Thoracic aorta (tissue), 2 donors: ENCODE measurements at regions not wholly inside any gene's neighbourhood (a gene's known extent, or its start where the extent isn't known, plus 50 kb on each side); places are given as distances from the start of the nearest gene placed in this dataset.

Source experiments
- ATAC-seq: fragments of 150-250 bp; one replicate; pipeline ENCODE4 v1.8.0; 2017; ENCODE audit warnings: low read depth; ENCODE audit not compliant: insufficient number of reproducible peaks, low FRiP score
- DNase-seq: peaks from one replicate; pipeline ENCODE4 v3.0.0-alpha.2; 2020; ENCODE audit warnings: low spot score
- H3K27ac ChIP-seq, 2 donors: fragments of 200-600 bp; sonication (generic); 1 replicate in 1 of 2; 2 replicates in 1 of 2; pipeline ENCODE4 v1.5.1; 2016; ENCODE audit warnings: mild to moderate bottlenecking in 2 of 2, moderate library complexity in 2 of 2
- H3K27me3 ChIP-seq: fragments of 200-600 bp; sonication (generic); replicated peaks from 2 replicates; pipeline ENCODE4 v1.6.0; 2016; ENCODE audit warnings: mild to moderate bottlenecking; ENCODE audit not compliant: insufficient read depth
- H3K36me3 ChIP-seq: fragments of 200-600 bp; sonication (generic); one replicate; pipeline ENCODE4 v1.5.1; 2016
- H3K4me1 ChIP-seq, 2 donors: fragments of 200-600 bp; sonication (generic); 1 replicate in 1 of 2; 2 replicates in 1 of 2; pipeline versions ENCODE4 v1.5.1 to v1.6.0; 2016; ENCODE audit warnings: low read depth in 2 of 2, mild to moderate bottlenecking in 1 of 2; ENCODE audit not compliant: control insufficient read depth in 1 of 2
- H3K4me3 ChIP-seq: fragments of 200-600 bp; sonication (generic); 2 replicates; pipeline ENCODE4 v1.5.1; 2016; ENCODE audit warnings: mild to moderate bottlenecking
- H3K9me3 ChIP-seq: fragments of 200-600 bp; sonication (generic); 2 replicates; pipeline ENCODE4 v1.5.1; 2016
- TF ChIP-seq, protein P1 (sequence below): fragments of 200-600 bp; sonication (generic); IDR thresholded peaks from one replicate; pipeline ENCODE4 v1.5.1; 2019; ENCODE audit warnings: antibody characterized with exemption

DNA sequence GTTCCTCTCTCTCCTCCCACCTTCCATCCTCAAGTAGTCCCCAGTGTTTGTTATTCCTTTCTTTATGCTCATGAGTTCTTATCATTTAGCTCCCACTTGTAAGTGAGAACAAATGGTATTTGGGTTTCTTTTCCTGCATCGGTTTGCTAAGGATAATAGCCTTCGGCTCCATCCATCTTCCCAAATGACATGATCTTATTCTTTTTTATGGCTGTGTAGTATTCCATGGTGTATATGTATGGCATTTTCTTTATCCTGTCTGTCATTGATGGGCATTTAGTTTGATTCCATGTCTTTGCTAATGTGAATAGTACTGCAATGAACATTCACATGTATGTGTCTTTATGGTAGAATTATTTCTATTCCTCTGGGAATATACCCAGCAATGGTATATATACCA is 62.4 kb upstream of the CFAP161 start:
- H3K4me1 ChIP-seq: peaks cover 7 to 10% of the 10 kb centered on the region in 2 donors
- no peaks in the 10 kb centered on the region for H3K9me3 ChIP-seq
- H3K36me3 ChIP-seq: no peaks in the 10 kb centered on the region
- DNase-seq (no peak), ATAC-seq (no peak)
- TF ChIP-seq, protein P1, sequence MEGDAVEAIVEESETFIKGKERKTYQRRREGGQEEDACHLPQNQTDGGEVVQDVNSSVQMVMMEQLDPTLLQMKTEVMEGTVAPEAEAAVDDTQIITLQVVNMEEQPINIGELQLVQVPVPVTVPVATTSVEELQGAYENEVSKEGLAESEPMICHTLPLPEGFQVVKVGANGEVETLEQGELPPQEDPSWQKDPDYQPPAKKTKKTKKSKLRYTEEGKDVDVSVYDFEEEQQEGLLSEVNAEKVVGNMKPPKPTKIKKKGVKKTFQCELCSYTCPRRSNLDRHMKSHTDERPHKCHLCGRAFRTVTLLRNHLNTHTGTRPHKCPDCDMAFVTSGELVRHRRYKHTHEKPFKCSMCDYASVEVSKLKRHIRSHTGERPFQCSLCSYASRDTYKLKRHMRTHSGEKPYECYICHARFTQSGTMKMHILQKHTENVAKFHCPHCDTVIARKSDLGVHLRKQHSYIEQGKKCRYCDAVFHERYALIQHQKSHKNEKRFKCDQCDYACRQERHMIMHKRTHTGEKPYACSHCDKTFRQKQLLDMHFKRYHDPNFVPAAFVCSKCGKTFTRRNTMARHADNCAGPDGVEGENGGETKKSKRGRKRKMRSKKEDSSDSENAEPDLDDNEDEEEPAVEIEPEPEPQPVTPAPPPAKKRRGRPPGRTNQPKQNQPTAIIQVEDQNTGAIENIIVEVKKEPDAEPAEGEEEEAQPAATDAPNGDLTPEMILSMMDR: no peak
- H3K27ac ChIP-seq: no peak overlapping the region
- H3K27me3 ChIP-seq: no peaks in the 10 kb centered on the region
- no peak overlapping the region for H3K4me3 ChIP-seq

DNA sequence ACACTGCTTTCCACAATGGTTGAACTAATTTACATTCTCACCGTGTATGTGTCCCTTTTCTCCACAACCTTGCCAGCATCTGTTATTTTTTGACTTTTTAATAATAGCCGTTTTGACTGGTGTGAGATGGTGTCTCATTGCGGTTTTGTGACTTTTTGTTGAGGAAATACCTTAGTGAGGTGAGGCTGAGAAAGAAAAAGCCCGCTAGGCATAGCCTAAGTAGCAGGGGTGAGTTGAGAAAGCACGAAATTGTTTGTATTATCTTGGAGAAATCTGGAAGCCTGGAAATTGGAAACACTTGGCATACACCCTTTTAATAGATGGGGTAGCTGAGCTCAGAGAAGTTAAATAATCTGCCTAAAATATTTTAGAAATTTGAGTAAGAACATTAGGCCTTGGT is 61.5 kb upstream of the CFAP161 start:
- Histone ChIP-seq H3K4me3 (no peak overlapping the region), H3K36me3 (no peaks in the 10 kb centered on the region), H3K27ac (no peak overlapping the region), H3K9me3 (no peaks in the 10 kb centered on the region), H3K27me3 (no peaks in the 10 kb centered on the region), H3K4me1 (peaks cover 7 to 10% of the 10 kb centered on the region in 2 donors)
- TF ChIP-seq, protein P1: no peak
- no peak for ATAC-seq
- no peak for DNase-seq

DNA sequence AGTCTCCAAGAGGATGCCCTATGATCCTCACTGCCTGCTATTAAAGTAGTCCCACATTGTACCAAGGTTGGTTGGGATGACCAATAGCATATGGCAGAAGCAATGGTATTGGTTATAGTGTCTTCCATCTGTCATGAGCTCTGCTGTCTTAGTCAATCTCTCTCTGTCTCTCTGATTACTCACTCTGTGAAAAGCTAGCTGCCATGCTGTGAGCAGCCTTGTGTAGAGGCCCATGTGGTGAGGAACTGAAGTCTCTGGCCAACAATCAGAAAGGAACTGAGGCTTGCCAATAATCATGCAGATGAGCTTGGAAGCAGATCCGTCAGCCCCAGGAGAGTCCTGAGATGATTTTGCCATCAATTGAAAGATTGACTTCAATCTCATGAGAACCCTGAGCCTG is 60.3 kb upstream of the CFAP161 start:
- Histone ChIP-seq H3K36me3 (no peaks in the 10 kb centered on the region), H3K27me3 (no peaks in the 10 kb centered on the region), H3K4me1 (peaks cover 7 to 10% of the 10 kb centered on the region in 2 donors), H3K4me3 (no peak overlapping the region), H3K27ac (no peak overlapping the region), H3K9me3 (no peaks in the 10 kb centered on the region)
- TF ChIP-seq, protein P1: no peak
- ATAC-seq (no peak), DNase-seq (no peak)

DNA sequence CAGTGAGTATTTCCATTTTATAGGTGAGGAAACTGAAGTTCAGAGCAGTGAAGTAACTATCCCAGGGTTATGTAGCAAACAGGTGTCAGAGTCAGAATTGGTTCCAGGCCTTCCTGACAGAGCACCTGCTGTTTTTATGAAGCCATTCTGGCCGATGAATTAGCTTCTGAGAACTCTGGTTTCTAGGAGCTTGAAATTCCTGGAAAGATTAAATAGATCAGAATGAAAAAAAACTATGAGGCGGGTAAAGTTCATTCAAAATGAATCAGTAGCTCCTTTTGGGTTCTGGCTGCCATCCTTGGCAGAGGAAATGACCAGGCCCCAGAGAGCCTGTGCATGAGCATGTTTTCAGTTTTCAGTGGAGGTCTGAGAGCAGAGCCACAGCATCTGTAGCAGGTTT is 59.3 kb upstream of the CFAP161 start:
- TF ChIP-seq, protein P1: no peak
- ATAC-seq (no peak), DNase-seq (no peak)
- no peaks in the 10 kb centered on the region for H3K36me3 ChIP-seq
- H3K4me1 ChIP-seq: peaks cover 7 to 10% of the 10 kb centered on the region in 2 donors
- H3K27me3 ChIP-seq: no peaks in the 10 kb centered on the region
- no peak overlapping the region for H3K4me3 ChIP-seq
- H3K9me3 ChIP-seq: no peaks in the 10 kb centered on the region
- H3K27ac ChIP-seq: no peak overlapping the region

DNA sequence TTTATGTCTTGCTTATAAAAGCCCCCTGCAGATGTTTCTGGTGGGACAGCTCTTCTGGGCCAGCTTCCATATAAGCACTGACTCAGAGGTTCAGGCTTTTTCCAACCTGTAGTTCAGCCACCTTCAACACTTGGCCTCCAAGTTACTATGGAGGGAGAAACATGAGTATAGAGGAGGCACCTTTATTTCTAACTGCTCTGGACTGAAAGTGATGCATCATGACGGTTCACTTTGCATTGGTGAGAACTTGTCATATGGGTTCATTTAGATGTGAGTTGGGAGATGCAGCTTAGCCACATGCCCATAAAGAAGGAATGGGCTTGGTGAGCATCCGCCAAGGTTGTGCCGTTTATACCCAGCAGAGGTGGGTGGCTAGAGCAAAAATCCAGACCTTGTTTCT is 58.8 kb upstream of the CFAP161 start:
- Histone ChIP-seq H3K4me1 (peaks cover 7 to 10% of the 10 kb centered on the region in 2 donors), H3K4me3 (no peak overlapping the region), H3K36me3 (no peaks in the 10 kb centered on the region), H3K27ac (no peak overlapping the region), H3K9me3 (no peaks in the 10 kb centered on the region), H3K27me3 (no peaks in the 10 kb centered on the region)
- DNase-seq: no peak
- ATAC-seq: no peak
- TF ChIP-seq, protein P1: no peak
